Psoas muscle (tissue), 7 donors: ENCODE measurements at regions not wholly inside any gene's neighbourhood (a gene's known extent, or its start where the extent isn't known, plus 50 kb on each side); places are given as distances from the start of the nearest gene placed in this dataset.

Experiments
- ATAC-seq, 4 donors: fragments of 200-7000 bp; cut with Tn5 transposase; one replicate each; pipeline ENCODE4 v1.9.1; 2020; ENCODE audit warnings: moderate library complexity in 3 of 4, mild to moderate bottlenecking in 2 of 4
- DNase-seq, 2 donors: peaks; one replicate each; pipeline ENCODE4 v3.0.0-alpha.2; 2020
- H3K27ac ChIP-seq: fragments of 200-600 bp; one replicate; pipeline ENCODE4 v1.8.0; 2022
- H3K27me3 ChIP-seq, 3 donors: fragments of 200-600 bp in 1 of 3; one replicate each; pipeline versions ENCODE4 v1.6.1 to v1.8.0; 2013 to 2022; ENCODE audit warnings: low read length in 2 of 3, mild to moderate bottlenecking in 2 of 3, moderate library complexity in 1 of 3; ENCODE audit not compliant: insufficient read depth in 3 of 3
- H3K36me3 ChIP-seq, 2 donors: fragments of 200-600 bp in 1 of 2; one replicate each; pipeline versions ENCODE4 v1.6.1 to v1.8.0; 2013 to 2022; ENCODE audit warnings: low read depth in 1 of 2, mild to moderate bottlenecking in 1 of 2, moderate library complexity in 1 of 2; ENCODE audit not compliant: insufficient read depth in 1 of 2
- H3K4me1 ChIP-seq: fragments of 200-600 bp; one replicate; pipeline ENCODE4 v1.8.0; 2022
- H3K4me3 ChIP-seq: fragments of 200-600 bp; one replicate; pipeline ENCODE4 v1.8.0; 2022; ENCODE audit warnings: mild to moderate bottlenecking
- H3K9me3 ChIP-seq: fragments of 200-600 bp; one replicate; pipeline ENCODE4 v1.8.0; 2022
- WGBS, 3 donors: extraction: QIAGEN DNeasy Blood & Tissue Kit; methylation state at CpG; one replicate each; pipeline versions ENCODE4 v1.1.6 to v1.1.7; 2013; 5-methylcytosine and 5-hydroxymethylcytosine counted together
- intact Hi-C, 2 donors: fragments of 100-400 bp; cut with DNase I; formaldehyde crosslinking; loops; one replicate each; pipeline versions ENCODE4 v1.11.0 to v1.14.2; 2022
- TF ChIP-seq, protein P1 (sequence below): fragments of 200-600 bp; IDR thresholded peaks from one replicate; pipeline ENCODE4 v1.8.0; 2022; ENCODE audit warnings: antibody characterized with exemption
- donor health status: healthy with polysubstance abuse.
- donor health status: DM: no; HTN: no; CAD: no; lungs with moderate emphysema.
- donor health status: Bipolar disorder and iron deficiency.
- donor health status: healthy.
- donor health status: DM: yes; HTN: yes; CAD: no.
- donor health status: DM: no; HTN: no; CAD: no.
- donor health status: DM: yes; HTN: yes; CAD: no.

DNA sequence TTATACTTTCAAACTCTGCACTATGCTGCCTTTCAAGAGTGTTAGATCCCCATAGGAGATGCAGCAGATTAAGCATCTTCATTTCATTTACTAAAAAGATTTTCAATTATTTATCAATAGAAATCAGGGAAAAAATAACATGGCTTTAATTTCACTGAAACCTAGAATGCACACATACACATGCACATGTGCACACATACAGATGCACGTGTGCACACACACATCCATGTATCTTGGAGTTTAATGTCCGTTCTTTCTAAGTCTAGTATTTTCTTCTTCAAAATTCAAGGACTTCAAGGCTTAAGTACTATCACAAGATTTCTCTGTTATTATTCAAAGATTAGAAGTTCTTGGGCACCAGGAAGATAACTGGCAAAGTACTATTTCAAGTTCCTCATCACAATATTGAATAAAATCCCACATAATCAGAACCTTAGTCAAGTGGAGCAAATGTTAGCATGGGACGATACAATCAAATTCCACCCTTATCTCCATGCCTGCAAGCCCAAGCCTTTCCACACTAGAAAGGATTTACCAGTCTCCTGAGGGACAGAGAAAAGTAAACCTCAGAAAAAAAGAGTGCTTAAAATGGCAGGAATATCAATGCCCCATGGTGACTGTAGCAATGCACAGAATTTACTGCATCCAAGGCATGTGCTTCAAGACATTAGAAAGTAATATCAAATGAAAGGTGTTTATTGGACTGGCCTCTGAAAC lies 494.4 kb downstream of the XPNPEP1 start:
- H3K27me3 ChIP-seq = no peaks in the 10 kb centered on the region
- H3K36me3 ChIP-seq = no peaks in the 10 kb centered on the region
- intact Hi-C loops = no loop called here
- H3K27ac ChIP-seq = no peak overlapping the region
- no peaks in the 10 kb centered on the region for H3K9me3 ChIP-seq
- H3K4me3 ChIP-seq = no peak overlapping the region
- ATAC-seq = no peak
- no peak for DNase-seq
- H3K4me1 ChIP-seq = no peaks in the 10 kb centered on the region
- WGBS, 3 donors = 74 to 83% (median 82%) methylated on average over 3 of the region's 3 CpGs
- TF ChIP-seq, protein P1, sequence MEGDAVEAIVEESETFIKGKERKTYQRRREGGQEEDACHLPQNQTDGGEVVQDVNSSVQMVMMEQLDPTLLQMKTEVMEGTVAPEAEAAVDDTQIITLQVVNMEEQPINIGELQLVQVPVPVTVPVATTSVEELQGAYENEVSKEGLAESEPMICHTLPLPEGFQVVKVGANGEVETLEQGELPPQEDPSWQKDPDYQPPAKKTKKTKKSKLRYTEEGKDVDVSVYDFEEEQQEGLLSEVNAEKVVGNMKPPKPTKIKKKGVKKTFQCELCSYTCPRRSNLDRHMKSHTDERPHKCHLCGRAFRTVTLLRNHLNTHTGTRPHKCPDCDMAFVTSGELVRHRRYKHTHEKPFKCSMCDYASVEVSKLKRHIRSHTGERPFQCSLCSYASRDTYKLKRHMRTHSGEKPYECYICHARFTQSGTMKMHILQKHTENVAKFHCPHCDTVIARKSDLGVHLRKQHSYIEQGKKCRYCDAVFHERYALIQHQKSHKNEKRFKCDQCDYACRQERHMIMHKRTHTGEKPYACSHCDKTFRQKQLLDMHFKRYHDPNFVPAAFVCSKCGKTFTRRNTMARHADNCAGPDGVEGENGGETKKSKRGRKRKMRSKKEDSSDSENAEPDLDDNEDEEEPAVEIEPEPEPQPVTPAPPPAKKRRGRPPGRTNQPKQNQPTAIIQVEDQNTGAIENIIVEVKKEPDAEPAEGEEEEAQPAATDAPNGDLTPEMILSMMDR = no peak

DNA sequence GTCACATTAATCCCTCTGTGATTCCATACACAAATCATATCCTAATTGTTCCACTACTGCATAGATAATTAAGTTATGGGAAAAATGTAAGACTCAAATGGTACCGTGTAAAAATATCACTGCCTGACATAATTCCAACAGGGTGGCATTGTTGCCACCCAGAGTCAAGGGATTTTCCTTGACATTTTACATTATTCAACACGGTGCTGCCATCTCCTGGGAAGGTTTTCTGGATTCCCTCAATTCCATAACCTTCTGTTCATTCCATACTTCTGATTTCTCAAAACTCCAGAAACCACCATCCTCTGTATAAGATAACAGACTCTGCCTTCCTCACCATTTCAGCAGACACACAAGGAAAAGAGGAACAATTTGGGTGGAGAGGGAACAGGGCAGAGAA lies 495.9 kb downstream of the XPNPEP1 start:
- Histone ChIP-seq H3K4me1 (no peaks in the 10 kb centered on the region), H3K27me3 (no peaks in the 10 kb centered on the region), H3K4me3 (no peak overlapping the region), H3K9me3 (no peaks in the 10 kb centered on the region), H3K27ac (no peak overlapping the region), H3K36me3 (no peaks in the 10 kb centered on the region)
- DNase-seq (no peak), ATAC-seq (no peak)
- TF ChIP-seq, protein P1 = no peak
- 22 to 27% (median 27%) methylated on average over 2 of the region's 2 CpGs for WGBS, 3 donors
- intact Hi-C loops = no loop called here

DNA sequence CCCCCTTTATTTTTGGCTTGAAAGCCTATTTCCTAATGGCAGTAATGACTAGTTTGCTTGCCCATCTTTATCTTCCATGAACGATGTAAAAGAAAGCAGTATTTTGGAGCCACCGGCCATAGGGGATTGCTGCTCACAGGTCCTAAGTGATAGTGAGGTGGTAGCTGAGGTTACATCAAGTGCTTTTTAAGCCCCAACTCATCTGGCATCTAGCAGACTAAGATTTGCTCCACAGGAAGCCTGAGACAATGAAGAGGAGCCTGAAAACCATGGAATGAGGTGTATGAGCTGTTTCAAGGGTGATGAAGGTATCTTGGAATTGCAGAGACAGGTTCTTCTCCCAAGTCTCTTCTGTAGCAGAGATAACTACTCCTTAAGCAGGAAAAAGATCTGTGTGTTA lies 496.3 kb downstream of the XPNPEP1 start:
- intact Hi-C loops = no loop called here
- Histone ChIP-seq H3K4me1 (no peaks in the 10 kb centered on the region), H3K36me3 (no peaks in the 10 kb centered on the region), H3K27me3 (no peaks in the 10 kb centered on the region), H3K4me3 (no peak overlapping the region), H3K9me3 (no peaks in the 10 kb centered on the region), H3K27ac (no peak overlapping the region)
- no peak for ATAC-seq
- DNase-seq = no peak
- TF ChIP-seq, protein P1 = no peak
- 38 to 60% (median 53%) methylated on average over 2 of the region's 2 CpGs for WGBS, 3 donors

DNA sequence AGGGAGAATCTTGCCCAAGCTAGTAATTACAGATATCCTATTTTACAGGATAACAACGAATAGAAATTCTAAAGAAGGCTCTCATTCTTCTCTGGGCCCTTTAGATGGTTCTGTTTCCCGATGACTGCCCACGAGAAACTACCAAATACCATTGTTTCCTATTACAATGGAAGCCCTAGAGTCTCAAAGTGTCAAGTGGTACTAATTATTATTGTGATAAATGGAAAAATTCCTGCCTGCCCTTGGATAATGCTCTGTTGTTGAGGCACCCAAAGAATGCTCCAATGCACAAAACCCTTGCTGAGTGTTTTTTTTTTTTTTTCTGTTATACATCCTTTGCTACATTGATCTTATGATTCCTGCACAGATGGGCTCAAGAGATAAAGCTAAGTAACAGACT lies 504.5 kb downstream of the XPNPEP1 start:
- Histone ChIP-seq H3K36me3 (no peaks in the 10 kb centered on the region), H3K27me3 (no peaks in the 10 kb centered on the region), H3K9me3 (no peaks in the 10 kb centered on the region), H3K27ac (no peak overlapping the region), H3K4me3 (no peak overlapping the region), H3K4me1 (no peaks in the 10 kb centered on the region)
- DNase-seq (no peak), ATAC-seq (no peak)
- intact Hi-C loops = no loop called here
- WGBS, 3 donors = 72 to 76% (median 75%) methylated on average over 3 of the region's 3 CpGs
- TF ChIP-seq, protein P1 = no peak

DNA sequence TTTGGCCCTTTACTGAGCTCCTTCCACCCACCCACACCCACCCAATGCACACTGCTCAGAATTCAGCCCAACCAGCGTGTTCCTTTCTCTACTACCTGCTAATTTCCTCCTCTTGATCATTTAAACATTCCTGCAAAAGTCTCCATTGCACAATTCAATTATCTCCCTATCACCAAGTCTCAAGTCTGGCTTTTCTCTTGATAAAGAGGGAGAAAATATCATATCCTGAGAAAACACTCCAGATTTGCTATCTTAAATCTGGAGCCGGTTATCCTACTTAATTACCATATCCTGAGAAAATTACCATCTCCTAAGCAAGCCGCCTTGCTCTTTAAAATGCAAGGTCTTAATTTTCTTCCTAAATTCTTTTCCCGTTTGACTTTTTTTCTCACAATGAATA lies 505.5 kb downstream of the XPNPEP1 start:
- Histone ChIP-seq H3K9me3 (no peaks in the 10 kb centered on the region), H3K27me3 (no peaks in the 10 kb centered on the region), H3K27ac (no peak overlapping the region), H3K4me3 (no peak overlapping the region), H3K4me1 (no peaks in the 10 kb centered on the region), H3K36me3 (no peaks in the 10 kb centered on the region)
- DNase-seq = no peak
- intact Hi-C loops = no loop called here
- WGBS, 3 donors = 52 to 59% (median 56%) methylated on average over 4 of the region's 4 CpGs
- no peak for ATAC-seq
- TF ChIP-seq, protein P1 = no peak
